Calu3 (cell line): ENCODE measurements at regions not wholly inside any gene's neighbourhood (a gene's known extent, or its start where the extent isn't known, plus 50 kb on each side); places are given as distances from the start of the nearest gene placed in this dataset.

Experiments used
- BruUV-seq: library from RNA; stranded (reverse); fragments of 400-500 nt; replicated peaks from 2 replicates; lab custom pipeline; 2021; lab: Mats Ljungman, UMichigan
- CTCF ChIA-PET: fragments of 300-600 bp; sonication (Branson Sonifier 250); formaldehyde crosslinking; loops from one replicate; lab custom pipeline; 2022; ENCODE audit warnings: antibody characterized with exemption; lab: Charles Lee
- DNase-seq: peaks from one replicate; pipeline ENCODE4 v3.0.0; 2022
- H3K27ac Mint-ChIP-seq: one replicate; pipeline ENCODE4 v1.8.0; 2022; ENCODE audit warnings: mixed read lengths; ENCODE audit not compliant: unreplicated experiment
- H3K27me3 Mint-ChIP-seq: one replicate; pipeline ENCODE4 v1.8.0; 2022; ENCODE audit warnings: mixed read lengths; ENCODE audit not compliant: unreplicated experiment
- H3K36me3 Mint-ChIP-seq: one replicate; pipeline ENCODE4 v1.8.0; 2022; ENCODE audit warnings: mild to moderate bottlenecking, moderate library complexity, mixed read lengths; ENCODE audit not compliant: insufficient read depth, unreplicated experiment
- H3K4me1 Mint-ChIP-seq: one replicate; pipeline ENCODE4 v1.8.0; 2022; ENCODE audit warnings: mild to moderate bottlenecking, low read depth, mixed read lengths; ENCODE audit not compliant: unreplicated experiment
- H3K4me3 Mint-ChIP-seq: one replicate; pipeline ENCODE4 v1.8.0; 2022; ENCODE audit warnings: mild to moderate bottlenecking, low read depth, moderate library complexity, mixed read lengths; ENCODE audit not compliant: unreplicated experiment
- H3K9me3 Mint-ChIP-seq: one replicate; pipeline ENCODE4 v1.8.0; 2022; ENCODE audit warnings: low read depth, mixed read lengths; ENCODE audit not compliant: unreplicated experiment
- CTCF ChIP-seq: fragments of 200-600 bp; IDR thresholded peaks from one replicate; pipeline ENCODE4 v1.8.0; 2022; ENCODE audit warnings: antibody characterized with exemption; ENCODE audit not compliant: unreplicated experiment
- intact Hi-C: fragments of 100-400 bp; cut with micrococcal nuclease; formaldehyde crosslinking; loops from one replicate; pipeline ENCODE4 v1.10.0; 2022; ENCODE audit not compliant: unreplicated experiment

- H3K27me3 Mint-ChIP-seq, result no peaks in the 10 kb centered on the region
- no peaks in the 10 kb centered on the region for H3K4me1 Mint-ChIP-seq
- CTCF ChIA-PET, result no interaction called here
- H3K9me3 Mint-ChIP-seq, result no peaks in the 10 kb centered on the region
- no peaks in the 10 kb centered on the region for H3K36me3 Mint-ChIP-seq
- no peak for DNase-seq
- no TSS peak for BruUV-seq
- TF ChIP-seq CTCF, result no peak
- H3K4me3 Mint-ChIP-seq, result no peak overlapping the region
- intact Hi-C loops, result no loop called here
- no peak overlapping the region for H3K27ac Mint-ChIP-seq
Observed at GRCh38 chr2:64720535-64721319, 67.0 kb upstream of the SERTAD2 start.

- no peaks in the 10 kb centered on the region for H3K27me3 Mint-ChIP-seq
- H3K4me3 Mint-ChIP-seq, result no peak overlapping the region
- intact Hi-C loops, result no loop called here
- CTCF ChIA-PET, result interaction anchor here (1.0 kb wide), 1 partner anchor 72 kb away, joined by 3 read pairs; no protein-coding TSS in a partner anchor
- no peaks in the 10 kb centered on the region for H3K36me3 Mint-ChIP-seq
- no TSS peak for BruUV-seq
- no peak overlapping the region for H3K27ac Mint-ChIP-seq
- no peaks in the 10 kb centered on the region for H3K9me3 Mint-ChIP-seq
- TF ChIP-seq CTCF, result no peak
- no peaks in the 10 kb centered on the region for H3K4me1 Mint-ChIP-seq
- DNase-seq, result no peak
Observed at GRCh38 chr2:64721320-64721623, 67.6 kb upstream of the SERTAD2 start.

- Mint-ChIP-seq H3K9me3 (no peaks in the 10 kb centered on the region), H3K4me3 (no peak overlapping the region), H3K27ac (no peak overlapping the region), H3K36me3 (no peaks in the 10 kb centered on the region), H3K4me1 (peaks cover 6% of the 10 kb centered on the region), H3K27me3 (no peaks in the 10 kb centered on the region)
- DNase-seq, result no peak
- intact Hi-C loops, result no loop called here
- BruUV-seq, result no TSS peak
- CTCF ChIA-PET, result interaction anchor here (1.0 kb wide), 1 partner anchor 73 kb away, joined by 3 read pairs; no protein-coding TSS in a partner anchor
- TF ChIP-seq CTCF, result no peak
Observed at GRCh38 chr2:64722291-64723044, 68.8 kb upstream of the SERTAD2 start.

- H3K27ac Mint-ChIP-seq, result no peak overlapping the region
- H3K36me3 Mint-ChIP-seq, result peaks cover 14% of the 10 kb centered on the region
- intact Hi-C loops, result no loop called here
- BruUV-seq, result no TSS peak
- H3K27me3 Mint-ChIP-seq, result no peaks in the 10 kb centered on the region
- no peak for TF ChIP-seq CTCF
- no peak overlapping the region for H3K4me3 Mint-ChIP-seq
- CTCF ChIA-PET, result interaction anchor here (0.5 kb wide), 1 partner anchor 110 kb away, joined by 5 read pairs; no protein-coding TSS in a partner anchor
- no peaks in the 10 kb centered on the region for H3K9me3 Mint-ChIP-seq
- no peak for DNase-seq
- H3K4me1 Mint-ChIP-seq, result peaks cover 35% of the 10 kb centered on the region
Observed at GRCh38 chr2:64727013-64727767, 73.5 kb upstream of the SERTAD2 start.
